ENCODE measurements at regions not wholly inside any gene's neighbourhood (a gene's known extent, or its start where the extent isn't known, plus 50 kb on each side); places are given as distances from the start of the nearest gene placed in this dataset.

DNA sequence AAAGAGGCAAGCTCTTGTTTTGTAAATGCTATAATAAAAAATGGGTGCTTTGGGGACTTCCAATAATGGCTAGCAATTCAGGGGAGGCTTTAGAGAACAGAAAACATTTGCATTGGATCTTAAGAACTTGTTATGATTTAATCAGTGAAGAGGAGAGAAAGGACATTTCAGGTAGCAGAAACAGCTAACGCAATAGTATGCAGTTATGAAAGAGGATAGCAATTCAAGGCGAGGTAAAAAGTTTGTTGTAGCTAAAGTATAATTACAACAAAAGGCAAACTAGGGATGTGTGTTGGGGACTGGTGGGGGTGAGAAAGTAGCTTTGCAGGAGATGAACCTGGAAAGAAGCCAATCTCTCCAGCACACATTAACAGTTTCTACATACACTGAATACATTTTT is 558.7 kb upstream of the SEMA6D start:
- no peak for TF ChIP-seq YY1 (IDR thresholded peaks at IDR 0.05)
- TF ChIP-seq, protein P1, sequence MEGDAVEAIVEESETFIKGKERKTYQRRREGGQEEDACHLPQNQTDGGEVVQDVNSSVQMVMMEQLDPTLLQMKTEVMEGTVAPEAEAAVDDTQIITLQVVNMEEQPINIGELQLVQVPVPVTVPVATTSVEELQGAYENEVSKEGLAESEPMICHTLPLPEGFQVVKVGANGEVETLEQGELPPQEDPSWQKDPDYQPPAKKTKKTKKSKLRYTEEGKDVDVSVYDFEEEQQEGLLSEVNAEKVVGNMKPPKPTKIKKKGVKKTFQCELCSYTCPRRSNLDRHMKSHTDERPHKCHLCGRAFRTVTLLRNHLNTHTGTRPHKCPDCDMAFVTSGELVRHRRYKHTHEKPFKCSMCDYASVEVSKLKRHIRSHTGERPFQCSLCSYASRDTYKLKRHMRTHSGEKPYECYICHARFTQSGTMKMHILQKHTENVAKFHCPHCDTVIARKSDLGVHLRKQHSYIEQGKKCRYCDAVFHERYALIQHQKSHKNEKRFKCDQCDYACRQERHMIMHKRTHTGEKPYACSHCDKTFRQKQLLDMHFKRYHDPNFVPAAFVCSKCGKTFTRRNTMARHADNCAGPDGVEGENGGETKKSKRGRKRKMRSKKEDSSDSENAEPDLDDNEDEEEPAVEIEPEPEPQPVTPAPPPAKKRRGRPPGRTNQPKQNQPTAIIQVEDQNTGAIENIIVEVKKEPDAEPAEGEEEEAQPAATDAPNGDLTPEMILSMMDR (IDR thresholded peaks at IDR 0.05; ENCODE audit: low read depth, low read length, missing input control): no peak
- no peak for TF ChIP-seq EGR1 (IDR thresholded peaks at IDR 0.05; ENCODE audit: low read depth in 2 of 2)
- TF ChIP-seq, protein P2, sequence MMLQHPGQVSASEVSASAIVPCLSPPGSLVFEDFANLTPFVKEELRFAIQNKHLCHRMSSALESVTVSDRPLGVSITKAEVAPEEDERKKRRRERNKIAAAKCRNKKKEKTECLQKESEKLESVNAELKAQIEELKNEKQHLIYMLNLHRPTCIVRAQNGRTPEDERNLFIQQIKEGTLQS (IDR thresholded peaks at IDR 0.05): no peak
- no peak for TF ChIP-seq TAF1 (conservative IDR thresholded peaks at IDR 0.05)
- no peak for TF ChIP-seq JUND (IDR thresholded peaks at IDR 0.05)
- no peak for TF ChIP-seq GABPA (IDR thresholded peaks at IDR 0.05 in 1 of 2, conservative IDR thresholded peaks at IDR 0.05 in 1 of 2)
- TF ChIP-seq HNF4G (IDR thresholded peaks at IDR 0.05): no peak
- TF ChIP-seq, protein P3, sequence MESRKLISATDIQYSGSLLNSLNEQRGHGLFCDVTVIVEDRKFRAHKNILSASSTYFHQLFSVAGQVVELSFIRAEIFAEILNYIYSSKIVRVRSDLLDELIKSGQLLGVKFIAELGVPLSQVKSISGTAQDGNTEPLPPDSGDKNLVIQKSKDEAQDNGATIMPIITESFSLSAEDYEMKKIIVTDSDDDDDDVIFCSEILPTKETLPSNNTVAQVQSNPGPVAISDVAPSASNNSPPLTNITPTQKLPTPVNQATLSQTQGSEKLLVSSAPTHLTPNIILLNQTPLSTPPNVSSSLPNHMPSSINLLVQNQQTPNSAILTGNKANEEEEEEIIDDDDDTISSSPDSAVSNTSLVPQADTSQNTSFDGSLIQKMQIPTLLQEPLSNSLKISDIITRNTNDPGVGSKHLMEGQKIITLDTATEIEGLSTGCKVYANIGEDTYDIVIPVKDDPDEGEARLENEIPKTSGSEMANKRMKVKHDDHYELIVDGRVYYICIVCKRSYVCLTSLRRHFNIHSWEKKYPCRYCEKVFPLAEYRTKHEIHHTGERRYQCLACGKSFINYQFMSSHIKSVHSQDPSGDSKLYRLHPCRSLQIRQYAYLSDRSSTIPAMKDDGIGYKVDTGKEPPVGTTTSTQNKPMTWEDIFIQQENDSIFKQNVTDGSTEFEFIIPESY (IDR thresholded peaks at IDR 0.05): no peak
- TF ChIP-seq, protein P4, sequence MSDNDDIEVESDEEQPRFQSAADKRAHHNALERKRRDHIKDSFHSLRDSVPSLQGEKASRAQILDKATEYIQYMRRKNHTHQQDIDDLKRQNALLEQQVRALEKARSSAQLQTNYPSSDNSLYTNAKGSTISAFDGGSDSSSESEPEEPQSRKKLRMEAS (IDR thresholded peaks at IDR 0.05): no peak
